BLaER1 treated with 17β-estradiol and CSF1 and Interleukin-3, amounts not matched to agents 10 nM and 100 nM (cell line): ENCODE measurements at regions not wholly inside any gene's neighbourhood (a gene's known extent, or its start where the extent isn't known, plus 50 kb on each side); places are given as distances from the start of the nearest gene placed in this dataset.
A peak's percentile ranks its signal among the peaks of the same experiment; 100 is the strongest.

ENCODE experiments used
- H3K27ac ChIP-seq, 11 experiments: shearing (Covaris generic); formaldehyde crosslinking; 2 replicates each; pipeline ENCODE4 v1.8.1; 2022
- H3K27me3 ChIP-seq, 11 experiments: shearing (Covaris generic); formaldehyde crosslinking; 2 replicates each; pipeline ENCODE4 v1.8.1; 2022
- H3K36me3 ChIP-seq, 11 experiments: shearing (Covaris generic); formaldehyde crosslinking; 2 replicates each; pipeline ENCODE4 v1.8.1; 2022
- H3K4me1 ChIP-seq, 10 experiments: shearing (Covaris generic); formaldehyde crosslinking; 2 replicates each; pipeline ENCODE4 v1.8.1; 2022
- H3K4me2 ChIP-seq, 11 experiments: shearing (Covaris generic); formaldehyde crosslinking; 2 replicates each; pipeline ENCODE4 v1.8.1; 2022
- H3K4me3 ChIP-seq, 10 experiments: shearing (Covaris generic); formaldehyde crosslinking; 2 replicates each; pipeline ENCODE4 v1.8.1; 2022
- H3K9ac ChIP-seq, 11 experiments: shearing (Covaris generic); formaldehyde crosslinking; 2 replicates each; pipeline ENCODE4 v1.8.1; 2022
- H3K9me3 ChIP-seq, 11 experiments: shearing (Covaris generic); formaldehyde crosslinking; replicated peaks in 1 of 11; 2 replicates each; pipeline ENCODE4 v1.8.1; 2022
- H4K20me1 ChIP-seq, 11 experiments: shearing (Covaris generic); formaldehyde crosslinking; 2 replicates each; pipeline ENCODE4 v1.8.1; 2022
- Cebpa-rat ChIP-seq, 11 experiments: shearing (Covaris generic); IDR thresholded peaks; 2 replicates each; pipeline ENCODE4 v1.8.1; 2022

- TF ChIP-seq Cebpa-rat (IDR thresholded peaks at IDR 0.05), result no peak
- no peaks in the 10 kb centered on the region for H4K20me1 ChIP-seq
- H3K9ac ChIP-seq, result no peak overlapping the region
- no peaks in the 10 kb centered on the region for H3K27me3 ChIP-seq
- peaks cover 0 to 6% (median 0%) of the 10 kb centered on the region in 10 experiments; a peak in 3 of 20 replicates for H3K4me1 ChIP-seq
- no peak overlapping the region for H3K4me2 ChIP-seq
- peaks cover 0 to 22% (median 11%) of the 10 kb centered on the region in 11 experiments; a peak in 12 of 22 replicates for H3K9me3 ChIP-seq
- no peaks in the 10 kb centered on the region for H3K36me3 ChIP-seq
- no peak overlapping the region for H3K27ac ChIP-seq
- no peak overlapping the region for H3K4me3 ChIP-seq
Measured at GRCh38 chr12:77617818-77618217, 212.9 kb upstream of the NAV3 start.

- Histone ChIP-seq H3K4me3 (no peak overlapping the region), H3K4me2 (no peak overlapping the region), H3K9ac (no peak overlapping the region), H3K27me3 (no peaks in the 10 kb centered on the region), H3K36me3 (no peaks in the 10 kb centered on the region), H3K27ac (no peak overlapping the region), H3K4me1 (peaks cover 0 to 8% (median 0%) of the 10 kb centered on the region in 10 experiments; a peak in 3 of 20 replicates), H4K20me1 (no peaks in the 10 kb centered on the region), H3K9me3 (peaks cover 0 to 29% (median 11%) of the 10 kb centered on the region in 11 experiments; a peak in 12 of 22 replicates)
- no peak for TF ChIP-seq Cebpa-rat (IDR thresholded peaks at IDR 0.05)
Measured at GRCh38 chr12:77615332-77615731, 215.4 kb upstream of the NAV3 start.

GRCh38 chr12:77613411-77613810, 217.3 kb upstream of the NAV3 start:
- peaks cover 0 to 8% (median 0%) of the 10 kb centered on the region in 10 experiments; a peak in 3 of 20 replicates for H3K4me1 ChIP-seq
- no peaks in the 10 kb centered on the region for H3K36me3 ChIP-seq
- H3K4me2 ChIP-seq, result peak overlapping the region in 2 of 11 experiments; percentile 8 to 16; a peak in 1 of 22 replicates
- TF ChIP-seq Cebpa-rat (IDR thresholded peaks at IDR 0.05), result no peak
- peaks cover 0 to 29% (median 11%) of the 10 kb centered on the region in 11 experiments; a peak in 12 of 22 replicates for H3K9me3 ChIP-seq
- H3K27ac ChIP-seq, result no peak overlapping the region
- no peaks in the 10 kb centered on the region for H3K27me3 ChIP-seq
- H3K4me3 ChIP-seq, result no peak overlapping the region
- H4K20me1 ChIP-seq, result no peaks in the 10 kb centered on the region
- H3K9ac ChIP-seq, result no peak overlapping the region

GRCh38 chr12:77610446-77610845, 220.2 kb upstream of the NAV3 start:
- no peak overlapping the region for H3K4me2 ChIP-seq
- H3K4me1 ChIP-seq, result peaks cover 0 to 8% (median 0%) of the 10 kb centered on the region in 10 experiments; a peak in 3 of 20 replicates
- H3K4me3 ChIP-seq, result no peak overlapping the region
- no peak overlapping the region for H3K27ac ChIP-seq
- no peak for TF ChIP-seq Cebpa-rat (IDR thresholded peaks at IDR 0.05)
- no peak overlapping the region for H3K9ac ChIP-seq
- peaks cover 0 to 20% (median 7%) of the 10 kb centered on the region in 11 experiments; a peak in 9 of 22 replicates for H3K9me3 ChIP-seq
- no peaks in the 10 kb centered on the region for H3K27me3 ChIP-seq
- H4K20me1 ChIP-seq, result no peaks in the 10 kb centered on the region
- no peaks in the 10 kb centered on the region for H3K36me3 ChIP-seq

GRCh38 chr12:77609016-77609415, 221.7 kb upstream of the NAV3 start:
- Histone ChIP-seq H3K4me2 (no peak overlapping the region), H3K27me3 (no peaks in the 10 kb centered on the region), H3K9ac (no peak overlapping the region), H3K4me1 (peaks cover 0 to 8% (median 0%) of the 10 kb centered on the region in 10 experiments; a peak in 3 of 20 replicates), H4K20me1 (no peaks in the 10 kb centered on the region), H3K9me3 (peaks cover 0 to 19% (median 7%) of the 10 kb centered on the region in 11 experiments; a peak in 9 of 22 replicates), H3K4me3 (no peak overlapping the region), H3K36me3 (no peaks in the 10 kb centered on the region), H3K27ac (no peak overlapping the region)
- TF ChIP-seq Cebpa-rat (IDR thresholded peaks at IDR 0.05), result no peak

DNA sequence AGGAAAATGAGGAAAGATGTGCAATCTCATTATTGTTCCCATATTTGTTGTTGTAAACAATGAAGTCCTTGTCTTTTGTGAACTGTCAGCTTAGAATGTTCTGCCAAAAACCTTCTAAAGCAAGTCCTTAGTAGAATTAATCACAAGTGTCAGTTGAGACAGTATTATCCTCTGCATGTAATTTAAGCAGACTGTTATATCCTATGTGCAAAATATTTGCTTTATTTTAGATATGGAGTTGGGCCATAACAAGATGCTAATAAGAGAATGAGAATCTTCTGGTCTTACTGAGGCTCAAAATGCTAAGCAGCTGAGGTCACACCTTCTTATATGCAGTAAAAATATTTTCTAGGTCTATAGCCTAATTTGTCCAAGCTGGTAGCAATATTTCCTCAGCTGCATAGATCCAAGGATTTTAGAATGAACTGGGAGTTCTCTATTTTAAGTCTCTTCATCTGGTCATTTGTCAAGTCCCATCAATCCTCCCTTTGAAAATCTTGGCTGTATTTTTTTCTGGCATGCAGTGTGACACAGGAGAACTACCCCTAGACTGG, 222.3 kb upstream of the NAV3 start:
- Histone ChIP-seq H3K4me2 (no peak overlapping the region), H3K27me3 (no peaks in the 10 kb centered on the region), H3K27ac (no peak overlapping the region), H3K4me3 (no peak overlapping the region), H3K9me3 (peaks cover 0 to 12% (median 3%) of the 10 kb centered on the region in 11 experiments; a peak in 8 of 22 replicates), H3K36me3 (no peaks in the 10 kb centered on the region), H3K4me1 (peaks cover 0 to 7% (median 0%) of the 10 kb centered on the region in 10 experiments; a peak in 3 of 20 replicates), H4K20me1 (no peaks in the 10 kb centered on the region), H3K9ac (no peak overlapping the region)
- no peak for TF ChIP-seq Cebpa-rat (IDR thresholded peaks at IDR 0.05)

- Histone ChIP-seq H3K4me2 (no peak overlapping the region), H3K9me3 (no peaks in the 10 kb centered on the region), H3K36me3 (no peaks in the 10 kb centered on the region), H3K4me3 (no peak overlapping the region), H3K27ac (no peak overlapping the region), H4K20me1 (no peaks in the 10 kb centered on the region), H3K4me1 (no peaks in the 10 kb centered on the region), H3K27me3 (no peaks in the 10 kb centered on the region), H3K9ac (no peak overlapping the region)
- no peak for TF ChIP-seq Cebpa-rat (IDR thresholded peaks at IDR 0.05)
Measured at GRCh38 chr12:77606348-77606747, 224.3 kb upstream of the NAV3 start.

DNA sequence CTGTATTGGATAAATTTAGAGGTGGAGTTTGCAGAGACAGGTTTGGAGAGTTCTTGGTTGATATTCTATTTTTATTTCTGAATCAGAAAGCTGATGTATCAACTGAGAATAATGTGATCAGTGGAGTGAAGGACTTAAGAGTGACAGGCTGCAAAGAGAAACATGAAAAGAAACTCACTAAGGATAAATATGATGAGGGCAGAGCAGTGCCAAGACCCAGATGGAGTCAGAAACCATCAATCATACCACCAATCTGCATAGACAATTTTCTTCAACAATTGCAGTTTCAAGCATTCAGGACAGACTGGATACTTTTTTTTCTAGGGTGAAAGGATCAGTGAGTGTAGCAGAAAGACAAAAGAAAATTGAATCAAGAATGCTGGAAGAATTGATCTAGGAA, 226.7 kb upstream of the NAV3 start:
- H3K4me3 ChIP-seq, result no peak overlapping the region
- H3K4me2 ChIP-seq, result no peak overlapping the region
- H3K27me3 ChIP-seq, result no peaks in the 10 kb centered on the region
- H4K20me1 ChIP-seq, result no peaks in the 10 kb centered on the region
- H3K9ac ChIP-seq, result no peak overlapping the region
- no peaks in the 10 kb centered on the region for H3K36me3 ChIP-seq
- no peaks in the 10 kb centered on the region for H3K4me1 ChIP-seq
- TF ChIP-seq Cebpa-rat (IDR thresholded peaks at IDR 0.05), result no peak
- H3K27ac ChIP-seq, result no peak overlapping the region
- H3K9me3 ChIP-seq, result no peaks in the 10 kb centered on the region

DNA sequence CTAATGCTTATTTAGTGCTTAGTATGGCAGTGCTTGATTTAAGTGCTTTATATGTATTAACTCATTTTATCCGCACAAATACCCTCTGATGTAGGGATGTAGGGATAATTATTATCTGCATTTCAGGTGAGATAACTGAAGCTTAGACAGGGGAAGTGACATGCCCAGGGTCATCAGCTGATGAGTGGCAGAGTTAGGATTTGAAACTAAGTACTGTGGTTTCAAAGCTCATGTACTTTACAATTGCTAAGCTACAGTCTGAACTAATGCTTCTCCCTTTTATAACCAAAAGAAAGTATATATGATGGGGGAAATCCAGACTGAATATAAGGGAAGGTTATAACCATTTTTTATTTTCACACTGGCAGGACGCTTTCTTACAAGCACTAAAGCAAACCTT, 229.6 kb upstream of the NAV3 start:
- Histone ChIP-seq H3K36me3 (no peaks in the 10 kb centered on the region), H3K27ac (no peak overlapping the region), H3K4me3 (no peak overlapping the region), H4K20me1 (no peaks in the 10 kb centered on the region), H3K4me2 (no peak overlapping the region), H3K9ac (no peak overlapping the region), H3K27me3 (no peaks in the 10 kb centered on the region), H3K9me3 (no peaks in the 10 kb centered on the region), H3K4me1 (no peaks in the 10 kb centered on the region)
- no peak for TF ChIP-seq Cebpa-rat (IDR thresholded peaks at IDR 0.05)

- Histone ChIP-seq H3K27me3 (no peaks in the 10 kb centered on the region), H3K9me3 (no peaks in the 10 kb centered on the region), H3K36me3 (no peaks in the 10 kb centered on the region), H3K9ac (no peak overlapping the region), H3K27ac (no peak overlapping the region), H3K4me2 (no peak overlapping the region), H3K4me3 (no peak overlapping the region), H3K4me1 (no peaks in the 10 kb centered on the region), H4K20me1 (no peaks in the 10 kb centered on the region)
- TF ChIP-seq Cebpa-rat (IDR thresholded peaks at IDR 0.05), result no peak
Measured at GRCh38 chr12:77600468-77600843, 230.2 kb upstream of the NAV3 start.
